H1 (cell line): ENCODE measurements at regions not wholly inside any gene's neighbourhood (a gene's known extent, or its start where the extent isn't known, plus 50 kb on each side); places are given as distances from the start of the nearest gene placed in this dataset.

Experiments used
- BACH1 ChIP-seq: IDR thresholded peaks from 2 replicates; pipeline ENCODE4 v1.6.1; 2012; ENCODE audit warnings: low read length, improper control_type of control experiment
- CHD7 ChIP-seq: fragments of 300-600 bp; sonication (generic); IDR thresholded peaks from 2 replicates; pipeline ENCODE4 v1.7.1; 2012; ENCODE audit warnings: low read length, moderate library complexity, mild to moderate bottlenecking, inconsistent platforms; ENCODE audit not compliant: insufficient replicate concordance
- CTBP2 ChIP-seq: IDR thresholded peaks from 2 replicates; pipeline ENCODE4 v1.7.0; 2011; ENCODE audit warnings: borderline replicate concordance, mild to moderate bottlenecking, moderate library complexity, mixed read lengths, low read length; ENCODE audit not compliant: insufficient read depth, insufficient read length
- EZH2 ChIP-seq: fragments of 200-600 bp; sonication (generic); IDR thresholded peaks from 2 replicates; pipeline ENCODE4 v1.7.1; 2012; ENCODE audit warnings: low read depth, mild to moderate bottlenecking, moderate library complexity, low read length, inconsistent platforms; ENCODE audit not compliant: severe bottlenecking
- JUND ChIP-seq: IDR thresholded peaks from 2 replicates; pipeline ENCODE4 v1.6.1; 2011; ENCODE audit warnings: mild to moderate bottlenecking, improper control_type of control experiment, low read length
- KDM1A ChIP-seq: fragments of 200-600, 300-600 bp; sonication (generic); IDR thresholded peaks from 2 replicates; pipeline ENCODE4 v1.7.1; 2016; ENCODE audit warnings: mild to moderate bottlenecking, low read length, borderline replicate concordance
- POLR2A ChIP-seq, 2 experiments: IDR thresholded peaks; 1 replicate in 1 of 2; 2 replicates in 1 of 2; pipeline ENCODE4 v1.6.1; 2011; ENCODE audit warnings: low read depth in 2 of 2, low read length in 2 of 2, mild to moderate bottlenecking in 2 of 2; ENCODE audit errors: control extremely low read depth in 1 of 2
- POU5F1 ChIP-seq: IDR thresholded peaks from 2 replicates; pipeline ENCODE4 v1.6.1; 2011; ENCODE audit warnings: low read depth, mild to moderate bottlenecking, low read length, moderate library complexity
- RNF2 ChIP-seq: fragments of 200-900, 300-1000 bp; sonication (generic); IDR thresholded peaks from 2 replicates; pipeline ENCODE4 v1.7.1; 2016; ENCODE audit warnings: borderline replicate concordance, low read depth, mild to moderate bottlenecking, antibody characterized with exemption, low read length; ENCODE audit not compliant: poor library complexity, severe bottlenecking; ENCODE audit errors: missing control alignments
- SIRT6 ChIP-seq: IDR thresholded peaks from one replicate; pipeline ENCODE4 v1.7.1; 2012; ENCODE audit warnings: low read length, inconsistent platforms
- TCF12 ChIP-seq: IDR thresholded peaks from 2 replicates; pipeline ENCODE4 v1.6.1; 2011; ENCODE audit warnings: low read depth, mild to moderate bottlenecking, low read length

GRCh38 chr6:27188061-27188884 is 59.2 kb upstream of the PRSS16 start (continued):
- no peak for TF ChIP-seq POU5F1
- TF ChIP-seq CHD7: no peak
- no peak for TF ChIP-seq BACH1
- TF ChIP-seq SIRT6: no peak
- no peak for TF ChIP-seq CTBP2
- TF ChIP-seq KDM1A: no peak
- TF ChIP-seq TCF12: no peak
- no peak for TF ChIP-seq RNF2
- TF ChIP-seq EZH2: no peak
- no peak for TF ChIP-seq JUND
- TF ChIP-seq POLR2A (IDR thresholded peaks at IDR 0.05; ENCODE audit: control extremely low read depth in 1 of 2, low read depth in 2 of 2, low read length in 2 of 2): peak; percentile 41 to 81
